Right atrium auricular region (tissue), 2 donors: ENCODE measurements at regions not wholly inside any gene's neighbourhood (a gene's known extent, or its start where the extent isn't known, plus 50 kb on each side); places are given as distances from the start of the nearest gene placed in this dataset.

Experiments used
- DNase-seq: peaks from one replicate; pipeline ENCODE4 v3.0.0-alpha.2; 2019; ENCODE audit warnings: low spot score
- H3K27ac ChIP-seq, 2 donors: fragments of 200-600 bp; sonication (generic); 1 replicate in 1 of 2; 2 replicates in 1 of 2; pipeline ENCODE4 v1.5.1; 2016 to 2019
- H3K27me3 ChIP-seq, 2 donors: fragments of 200-600 bp; sonication (generic); one replicate each; pipeline versions ENCODE4 v1.5.1 to v1.6.0; 2017 to 2019
- H3K36me3 ChIP-seq: fragments of 200-600 bp; sonication (generic); one replicate; pipeline ENCODE4 v1.5.1; 2016
- H3K4me1 ChIP-seq, 2 donors: fragments of 200-600 bp; sonication (generic); one replicate each; pipeline versions ENCODE4 v1.5.1 to v1.6.0; 2017 to 2019
- H3K4me3 ChIP-seq, 2 donors: fragments of 200-600 bp; sonication (generic); 1 replicate in 1 of 2; 2 replicates in 1 of 2; pipeline ENCODE4 v1.5.1; 2017 to 2019; ENCODE audit warnings: mild to moderate bottlenecking in 1 of 2, moderate library complexity in 1 of 2
- H3K9me3 ChIP-seq, 2 donors: fragments of 200-600 bp; sonication (generic); one replicate each; pipeline ENCODE4 v1.5.1; 2019
- CTCF ChIP-seq, 2 donors: fragments of 200-600 bp; sonication (generic); IDR thresholded peaks; one replicate each; pipeline ENCODE4 v1.5.1; 2019; ENCODE audit warnings: antibody characterized with exemption in 2 of 2

GRCh38 chr6:170462366-170463020 is 90.6 kb downstream of the PSMB1 start:
- Histone ChIP-seq H3K36me3 (no peaks in the 10 kb centered on the region), H3K4me3 (no peak overlapping the region), H3K27ac (peak overlapping the region in 1 of 2 donors; percentile 48), H3K4me1 (peaks cover 0 to 8% of the 10 kb centered on the region in 2 donors), H3K27me3 (no peaks in the 10 kb centered on the region), H3K9me3 (no peaks in the 10 kb centered on the region)
- TF ChIP-seq CTCF (IDR thresholded peaks at IDR 0.05) = no peak
- no peak for DNase-seq

- no peak overlapping the region for H3K4me3 ChIP-seq
- H3K27ac ChIP-seq = peak overlapping the region in 1 of 2 donors; percentile 48
- TF ChIP-seq CTCF (IDR thresholded peaks at IDR 0.05) = no peak
- no peaks in the 10 kb centered on the region for H3K36me3 ChIP-seq
- H3K4me1 ChIP-seq = peaks cover 0 to 14% of the 10 kb centered on the region in 2 donors
- H3K27me3 ChIP-seq = no peaks in the 10 kb centered on the region
- DNase-seq = no peak
- no peaks in the 10 kb centered on the region for H3K9me3 ChIP-seq
These were observed 91.3 kb downstream of the PSMB1 start for GRCh38 chr6:170461556-170462365.

- no peak for DNase-seq
- H3K4me3 ChIP-seq = no peak overlapping the region
- no peaks in the 10 kb centered on the region for H3K36me3 ChIP-seq
- no peak overlapping the region for H3K27ac ChIP-seq
- H3K4me1 ChIP-seq = peaks cover 0 to 14% of the 10 kb centered on the region in 2 donors
- no peaks in the 10 kb centered on the region for H3K27me3 ChIP-seq
- no peak for TF ChIP-seq CTCF (IDR thresholded peaks at IDR 0.05)
- no peaks in the 10 kb centered on the region for H3K9me3 ChIP-seq
These were observed 92.0 kb downstream of the PSMB1 start for GRCh38 chr6:170461111-170461510.

GRCh38 chr6:170460641-170461040 is 92.5 kb downstream of the PSMB1 start:
- H3K9me3 ChIP-seq = no peaks in the 10 kb centered on the region
- H3K4me1 ChIP-seq = peaks cover 0 to 14% of the 10 kb centered on the region in 2 donors
- no peak overlapping the region for H3K4me3 ChIP-seq
- H3K27me3 ChIP-seq = no peaks in the 10 kb centered on the region
- DNase-seq = no peak
- no peak overlapping the region for H3K27ac ChIP-seq
- H3K36me3 ChIP-seq = no peaks in the 10 kb centered on the region
- TF ChIP-seq CTCF (IDR thresholded peaks at IDR 0.05) = no peak

- Histone ChIP-seq H3K4me1 (peaks cover 0 to 14% of the 10 kb centered on the region in 2 donors), H3K4me3 (peak overlapping the region; percentile 1 to 34), H3K27ac (no peak overlapping the region), H3K9me3 (no peaks in the 10 kb centered on the region), H3K27me3 (no peaks in the 10 kb centered on the region), H3K36me3 (no peaks in the 10 kb centered on the region)
- TF ChIP-seq CTCF (IDR thresholded peaks at IDR 0.05) = no peak
- DNase-seq = no peak
These were observed 93.7 kb downstream of the PSMB1 start for GRCh38 chr6:170459451-170459850.
